ENCODE measurements at regions not wholly inside any gene's neighbourhood (a gene's known extent, or its start where the extent isn't known, plus 50 kb on each side); places are given as distances from the start of the nearest gene placed in this dataset.

GRCh38 chr4:148810461-148810860, 368.2 kb upstream of the NR3C2 start:
- TF ChIP-seq OSR1 (CRISPR knock-in tag; IDR thresholded peaks at IDR 0.05) (no peak), ARNTL (CRISPR knock-in tag; IDR thresholded peaks at IDR 0.05; ENCODE audit: borderline replicate concordance, low read depth) (no peak), SNAI2 (CRISPR knock-in tag; IDR thresholded peaks at IDR 0.05) (no peak), CREB5 (CRISPR knock-in tag; IDR thresholded peaks at IDR 0.05; ENCODE audit: low read depth) (no peak), CSDC2 (CRISPR knock-in tag; IDR thresholded peaks at IDR 0.05) (no peak)
- ATAC-seq, result no peak

GRCh38 chr4:148808416-148808815, 366.2 kb upstream of the NR3C2 start:
- TF ChIP-seq PATZ1 (CRISPR knock-in tag; IDR thresholded peaks at IDR 0.05; ENCODE audit: borderline replicate concordance) (no peak), CSRNP3 (CRISPR knock-in tag; IDR thresholded peaks at IDR 0.05) (no peak), SNAI2 (CRISPR knock-in tag; IDR thresholded peaks at IDR 0.05) (no peak), CSDC2 (CRISPR knock-in tag; IDR thresholded peaks at IDR 0.05) (no peak), TSHZ2 (CRISPR knock-in tag; IDR thresholded peaks at IDR 0.05) (no peak), RARB (CRISPR knock-in tag; IDR thresholded peaks at IDR 0.05) (no peak), ZNF70 (CRISPR knock-in tag; IDR thresholded peaks at IDR 0.05) (no peak), ZNF565 (CRISPR knock-in tag; conservative IDR thresholded peaks at IDR 0.05; ENCODE audit: low read depth) (no peak), PPARA (CRISPR knock-in tag; IDR thresholded peaks at IDR 0.05; ENCODE audit: borderline replicate concordance) (no peak), CREB5 (CRISPR knock-in tag; IDR thresholded peaks at IDR 0.05; ENCODE audit: low read depth) (no peak), TOX (CRISPR knock-in tag; IDR thresholded peaks at IDR 0.05; ENCODE audit: borderline replicate concordance) (no peak), ZFP30 (CRISPR knock-in tag; IDR thresholded peaks at IDR 0.05) (no peak), ZNF8 (CRISPR knock-in tag; IDR thresholded peaks at IDR 0.05) (no peak), GLIS3 (CRISPR knock-in tag; IDR thresholded peaks at IDR 0.05) (no peak), ISL1 (CRISPR knock-in tag; IDR thresholded peaks at IDR 0.05) (no peak), ESRRG (CRISPR knock-in tag; IDR thresholded peaks at IDR 0.05) (no peak), POU6F1 (CRISPR knock-in tag; IDR thresholded peaks at IDR 0.05; ENCODE audit: borderline replicate concordance, low read depth) (no peak), OSR1 (CRISPR knock-in tag; IDR thresholded peaks at IDR 0.05) (no peak)
- no peak for ATAC-seq

- no peak for ATAC-seq
- TF ChIP-seq ISL1 (CRISPR knock-in tag; IDR thresholded peaks at IDR 0.05), result no peak
- TF ChIP-seq ZC3H10 (CRISPR knock-in tag; IDR thresholded peaks at IDR 0.05), result no peak
- TF ChIP-seq TSHZ2 (CRISPR knock-in tag; IDR thresholded peaks at IDR 0.05), result no peak
- no peak for TF ChIP-seq PPARA (CRISPR knock-in tag; IDR thresholded peaks at IDR 0.05; ENCODE audit: borderline replicate concordance)
- no peak for TF ChIP-seq TOX (CRISPR knock-in tag; IDR thresholded peaks at IDR 0.05; ENCODE audit: borderline replicate concordance)
- TF ChIP-seq SNAI2 (CRISPR knock-in tag; IDR thresholded peaks at IDR 0.05), result no peak
- TF ChIP-seq CREB5 (CRISPR knock-in tag; IDR thresholded peaks at IDR 0.05; ENCODE audit: low read depth), result no peak
- no peak for TF ChIP-seq BACH2 (CRISPR knock-in tag; IDR thresholded peaks at IDR 0.05; ENCODE audit: borderline replicate concordance)
- no peak for TF ChIP-seq POU6F1 (CRISPR knock-in tag; IDR thresholded peaks at IDR 0.05; ENCODE audit: borderline replicate concordance, low read depth)
These were observed 358.7 kb upstream of the NR3C2 start for GRCh38 chr4:148800940-148801339.
